ENCODE measurements at regions not wholly inside any gene's neighbourhood (a gene's known extent, or its start where the extent isn't known, plus 50 kb on each side); places are given as distances from the start of the nearest gene placed in this dataset.

DNA sequence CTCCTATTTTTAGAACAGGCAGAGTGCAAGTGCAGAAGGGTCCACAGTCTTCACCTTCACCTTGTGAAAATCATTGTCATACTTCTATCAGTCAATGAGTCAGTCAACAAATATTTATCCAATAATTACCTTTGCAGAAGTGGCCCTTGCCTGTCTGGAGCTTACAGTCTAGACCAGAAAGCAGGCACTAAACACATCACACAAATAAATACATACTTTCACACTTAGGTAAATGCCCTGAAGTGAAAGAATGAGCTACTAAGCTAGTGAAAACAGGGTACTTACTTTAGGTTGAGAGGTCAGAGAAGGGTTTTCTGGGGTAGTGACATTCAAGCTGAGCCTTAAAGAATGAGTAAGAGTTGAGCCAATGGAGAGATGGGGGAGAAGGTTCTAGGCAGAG lies 421.9 kb upstream of the ADAMTSL1 start:
- TF ChIP-seq POLR2A (IDR thresholded peaks at IDR 0.05) = no peak
- TF ChIP-seq, protein P1, sequence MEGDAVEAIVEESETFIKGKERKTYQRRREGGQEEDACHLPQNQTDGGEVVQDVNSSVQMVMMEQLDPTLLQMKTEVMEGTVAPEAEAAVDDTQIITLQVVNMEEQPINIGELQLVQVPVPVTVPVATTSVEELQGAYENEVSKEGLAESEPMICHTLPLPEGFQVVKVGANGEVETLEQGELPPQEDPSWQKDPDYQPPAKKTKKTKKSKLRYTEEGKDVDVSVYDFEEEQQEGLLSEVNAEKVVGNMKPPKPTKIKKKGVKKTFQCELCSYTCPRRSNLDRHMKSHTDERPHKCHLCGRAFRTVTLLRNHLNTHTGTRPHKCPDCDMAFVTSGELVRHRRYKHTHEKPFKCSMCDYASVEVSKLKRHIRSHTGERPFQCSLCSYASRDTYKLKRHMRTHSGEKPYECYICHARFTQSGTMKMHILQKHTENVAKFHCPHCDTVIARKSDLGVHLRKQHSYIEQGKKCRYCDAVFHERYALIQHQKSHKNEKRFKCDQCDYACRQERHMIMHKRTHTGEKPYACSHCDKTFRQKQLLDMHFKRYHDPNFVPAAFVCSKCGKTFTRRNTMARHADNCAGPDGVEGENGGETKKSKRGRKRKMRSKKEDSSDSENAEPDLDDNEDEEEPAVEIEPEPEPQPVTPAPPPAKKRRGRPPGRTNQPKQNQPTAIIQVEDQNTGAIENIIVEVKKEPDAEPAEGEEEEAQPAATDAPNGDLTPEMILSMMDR (IDR thresholded peaks at IDR 0.05) = no peak
- H3K27me3 ChIP-seq = no peaks in the 10 kb centered on the region
- no peak for ATAC-seq

DNA sequence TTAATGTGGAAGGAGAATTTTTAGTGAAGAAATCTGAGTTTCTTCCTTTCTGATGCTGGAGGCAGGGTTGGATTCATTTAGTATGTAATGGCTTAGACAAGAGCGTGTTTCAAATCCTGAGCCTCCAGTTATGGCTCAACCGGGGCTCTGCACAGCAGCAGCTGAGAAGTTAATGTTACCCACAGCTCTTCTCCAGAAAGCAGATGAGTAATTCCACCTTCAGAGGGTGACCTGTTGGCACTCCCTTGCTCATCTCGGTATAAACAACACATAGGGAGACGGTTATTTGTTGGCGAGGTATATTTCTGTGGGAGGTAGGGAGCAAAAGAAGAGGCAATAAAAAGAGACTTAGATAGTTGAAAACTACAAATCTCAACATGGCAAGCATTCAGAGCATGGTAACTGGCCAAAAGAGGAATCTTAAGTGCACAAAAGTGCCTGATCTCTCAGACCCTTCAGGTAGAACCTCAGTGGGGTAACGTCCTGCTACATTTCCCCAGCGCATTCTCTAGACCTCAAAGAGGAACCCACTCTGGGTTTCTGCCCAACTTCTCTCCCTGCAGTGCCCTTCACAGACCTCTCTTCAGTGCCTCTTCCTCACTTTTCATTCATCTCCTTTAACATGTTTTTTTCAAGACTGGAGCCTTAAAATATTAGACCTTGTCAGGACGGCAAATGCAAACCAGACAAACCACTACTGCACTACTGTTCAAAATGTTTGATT lies 417.5 kb upstream of the ADAMTSL1 start:
- Histone ChIP-seq H3K27me3 (no peaks in the 10 kb centered on the region), H3K4me1 (peaks cover 19% of the 10 kb centered on the region), H3K27ac (no peak overlapping the region), H3K4me3 (no peak overlapping the region), H3K9me3 (no peaks in the 10 kb centered on the region), H3K36me3 (replicated peaks in 1 of 2; ENCODE audit: insufficient read depth in 1 of 2, low read depth in 2 of 2) (no peaks in the 10 kb centered on the region)
- intact Hi-C loops (cut with DNase I) = no loop called here
- ATAC-seq (no peak), DNase-seq (no peak)
- 59 to 65% methylated on average over 8 of the region's 8 CpGs for WGBS, 2 donors
- TF ChIP-seq POLR2A (IDR thresholded peaks at IDR 0.05) = no peak
- TF ChIP-seq, protein P1 (IDR thresholded peaks at IDR 0.05) = no peak

More for the DNA sequence above, 421.9 kb upstream of the ADAMTSL1 start:
- no peak for DNase-seq
- Histone ChIP-seq H3K9me3 (no peaks in the 10 kb centered on the region), H3K4me3 (no peak overlapping the region), H3K4me1 (no peaks in the 10 kb centered on the region), H3K36me3 (replicated peaks in 1 of 2; ENCODE audit: insufficient read depth in 1 of 2, low read depth in 2 of 2) (no peaks in the 10 kb centered on the region), H3K27ac (no peak overlapping the region)
- intact Hi-C loops (cut with DNase I) = no loop called here

DNA sequence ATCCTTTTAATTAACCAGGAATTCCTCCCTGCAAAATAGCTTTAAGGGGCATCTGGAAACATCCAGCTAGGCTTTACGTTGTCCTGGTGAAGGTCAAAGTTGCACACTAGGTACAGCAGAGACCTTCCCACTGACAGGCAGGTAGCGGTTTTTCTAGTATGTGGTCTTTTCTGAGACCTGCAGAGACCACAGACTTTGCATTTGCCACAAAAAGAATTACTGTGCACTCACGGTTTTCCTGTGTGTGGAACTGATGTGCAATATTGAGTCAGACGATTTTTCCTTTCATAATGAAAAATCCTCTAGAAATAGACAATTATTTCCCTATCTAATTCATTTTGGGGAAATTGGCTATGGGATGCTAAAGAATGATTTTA lies 417.0 kb upstream of the ADAMTSL1 start:
- intact Hi-C loops (cut with DNase I) = no loop called here
- ATAC-seq (no peak), DNase-seq (no peak)
- Histone ChIP-seq H3K4me3 (no peak overlapping the region), H3K27me3 (no peaks in the 10 kb centered on the region), H3K4me1 (peaks cover 19% of the 10 kb centered on the region), H3K36me3 (replicated peaks in 1 of 2; ENCODE audit: insufficient read depth in 1 of 2, low read depth in 2 of 2) (no peaks in the 10 kb centered on the region), H3K9me3 (no peaks in the 10 kb centered on the region), H3K27ac (no peak overlapping the region)
- 69 to 81% methylated on average over 4 of the region's 4 CpGs for WGBS, 2 donors
- TF ChIP-seq, protein P1 (IDR thresholded peaks at IDR 0.05) = no peak
- TF ChIP-seq POLR2A (IDR thresholded peaks at IDR 0.05) = no peak

DNA sequence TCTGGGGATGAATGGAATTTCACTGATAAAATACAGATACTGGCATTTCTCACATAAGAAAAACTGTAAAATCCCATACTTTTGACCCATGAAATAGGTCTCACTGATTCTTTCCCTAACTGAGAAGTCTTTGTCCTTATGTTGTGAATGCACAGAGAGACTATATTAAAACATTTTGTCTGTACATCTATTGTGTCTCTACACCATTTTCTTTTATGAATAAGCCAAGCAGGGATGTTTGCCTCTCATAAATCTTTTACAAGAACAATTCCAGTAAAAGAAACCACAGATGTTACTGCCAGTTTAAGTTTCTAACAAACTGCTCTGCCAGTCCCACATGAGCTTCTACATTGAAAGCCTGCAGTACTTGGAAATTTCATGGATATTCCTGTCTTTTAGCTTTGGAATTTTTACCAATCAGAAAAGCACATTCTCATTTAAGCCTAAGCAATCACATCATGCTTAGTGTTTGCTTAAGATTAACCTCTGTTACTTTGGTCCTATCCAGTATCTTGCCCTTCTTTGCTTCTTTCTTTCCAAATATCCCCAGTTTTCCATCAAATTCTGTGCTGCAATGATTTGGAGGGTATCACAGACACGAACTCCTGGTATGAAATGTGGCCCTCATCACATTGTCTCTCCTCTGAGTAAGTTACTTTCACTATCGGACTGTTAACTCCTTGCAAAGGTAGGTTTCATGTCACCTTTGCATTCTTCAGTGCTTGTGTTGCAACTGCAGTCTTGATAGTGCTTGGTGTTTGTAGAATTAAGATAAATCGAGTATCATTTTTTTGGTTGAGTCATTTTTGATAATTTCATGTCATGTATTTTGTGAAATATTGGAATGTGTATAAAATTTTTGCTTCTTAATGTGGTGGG lies 415.1 kb upstream of the ADAMTSL1 start:
- Histone ChIP-seq H3K4me3 (no peak overlapping the region), H3K36me3 (replicated peaks in 1 of 2; ENCODE audit: insufficient read depth in 1 of 2, low read depth in 2 of 2) (no peaks in the 10 kb centered on the region), H3K27me3 (no peaks in the 10 kb centered on the region), H3K9me3 (no peaks in the 10 kb centered on the region), H3K4me1 (peaks cover 19% of the 10 kb centered on the region), H3K27ac (no peak overlapping the region)
- DNase-seq (no peak), ATAC-seq (no peak)
- TF ChIP-seq, protein P1 (IDR thresholded peaks at IDR 0.05) = no peak
- no peak for TF ChIP-seq POLR2A (IDR thresholded peaks at IDR 0.05)
- intact Hi-C loops (cut with DNase I) = no loop called here
- 23 to 28% methylated on average over 3 of the region's 3 CpGs for WGBS, 2 donors
